Fibroblast of the aortic adventitia (primary cell): ENCODE measurements at regions not wholly inside any gene's neighbourhood (a gene's known extent, or its start where the extent isn't known, plus 50 kb on each side); places are given as distances from the start of the nearest gene placed in this dataset.
A peak's percentile ranks its signal among the peaks of the same experiment; 100 is the strongest.

Source experiments
- DNase-seq: peaks from one replicate; pipeline ENCODE4 v3.0.0-alpha.2; 2010; ENCODE audit warnings: low read depth
- H3K4me3 ChIP-seq: 2 replicates; pipeline ENCODE4 v1.5.1; 2011; ENCODE audit warnings: low read depth, mild to moderate bottlenecking, control low read depth, low read length, moderate library complexity
- TF ChIP-seq, protein P1 (sequence below): IDR thresholded peaks from 2 replicates; pipeline ENCODE4 v1.5.1; 2011; ENCODE audit warnings: mild to moderate bottlenecking, low read length, control low read depth, inconsistent platforms; ENCODE audit not compliant: insufficient read depth

DNA sequence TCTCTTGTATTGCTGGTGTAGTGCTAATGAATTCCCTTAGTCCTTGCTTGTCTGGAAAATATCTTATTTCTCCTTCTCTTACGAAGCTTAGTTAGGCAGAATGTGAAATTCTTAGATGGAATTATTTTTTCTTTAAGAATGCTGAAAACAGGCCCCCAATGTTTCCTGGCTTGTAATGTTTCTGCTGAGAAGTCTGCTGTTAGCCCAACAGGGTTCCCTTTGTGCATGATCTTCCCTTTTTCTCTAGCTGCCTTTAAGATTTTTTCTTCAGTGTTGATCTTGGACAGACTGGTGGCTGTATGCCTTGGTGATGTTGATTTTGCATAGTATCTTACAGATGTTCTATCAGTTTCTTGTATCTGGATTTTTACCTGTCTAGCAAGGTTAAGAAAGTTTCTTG lies 191.3 kb upstream of the DMRTA1 start:
- H3K4me3 ChIP-seq: no peak overlapping the region
- no peak for DNase-seq
- TF ChIP-seq, protein P1, sequence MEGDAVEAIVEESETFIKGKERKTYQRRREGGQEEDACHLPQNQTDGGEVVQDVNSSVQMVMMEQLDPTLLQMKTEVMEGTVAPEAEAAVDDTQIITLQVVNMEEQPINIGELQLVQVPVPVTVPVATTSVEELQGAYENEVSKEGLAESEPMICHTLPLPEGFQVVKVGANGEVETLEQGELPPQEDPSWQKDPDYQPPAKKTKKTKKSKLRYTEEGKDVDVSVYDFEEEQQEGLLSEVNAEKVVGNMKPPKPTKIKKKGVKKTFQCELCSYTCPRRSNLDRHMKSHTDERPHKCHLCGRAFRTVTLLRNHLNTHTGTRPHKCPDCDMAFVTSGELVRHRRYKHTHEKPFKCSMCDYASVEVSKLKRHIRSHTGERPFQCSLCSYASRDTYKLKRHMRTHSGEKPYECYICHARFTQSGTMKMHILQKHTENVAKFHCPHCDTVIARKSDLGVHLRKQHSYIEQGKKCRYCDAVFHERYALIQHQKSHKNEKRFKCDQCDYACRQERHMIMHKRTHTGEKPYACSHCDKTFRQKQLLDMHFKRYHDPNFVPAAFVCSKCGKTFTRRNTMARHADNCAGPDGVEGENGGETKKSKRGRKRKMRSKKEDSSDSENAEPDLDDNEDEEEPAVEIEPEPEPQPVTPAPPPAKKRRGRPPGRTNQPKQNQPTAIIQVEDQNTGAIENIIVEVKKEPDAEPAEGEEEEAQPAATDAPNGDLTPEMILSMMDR: no peak

GRCh38 chr9:22256381-22256780 lies 190.2 kb upstream of the DMRTA1 start:
- TF ChIP-seq, protein P1: no peak
- H3K4me3 ChIP-seq: no peak overlapping the region
- DNase-seq: no peak

GRCh38 chr9:22257026-22257816 lies 189.4 kb upstream of the DMRTA1 start:
- no peak overlapping the region for H3K4me3 ChIP-seq
- TF ChIP-seq, protein P1: no peak
- no peak for DNase-seq

GRCh38 chr9:22265038-22265437 lies 181.6 kb upstream of the DMRTA1 start:
- TF ChIP-seq, protein P1: no peak
- H3K4me3 ChIP-seq: no peak overlapping the region
- DNase-seq: no peak

GRCh38 chr9:22265534-22265933 lies 181.1 kb upstream of the DMRTA1 start:
- no peak overlapping the region for H3K4me3 ChIP-seq
- DNase-seq: no peak
- TF ChIP-seq, protein P1: no peak

DNA sequence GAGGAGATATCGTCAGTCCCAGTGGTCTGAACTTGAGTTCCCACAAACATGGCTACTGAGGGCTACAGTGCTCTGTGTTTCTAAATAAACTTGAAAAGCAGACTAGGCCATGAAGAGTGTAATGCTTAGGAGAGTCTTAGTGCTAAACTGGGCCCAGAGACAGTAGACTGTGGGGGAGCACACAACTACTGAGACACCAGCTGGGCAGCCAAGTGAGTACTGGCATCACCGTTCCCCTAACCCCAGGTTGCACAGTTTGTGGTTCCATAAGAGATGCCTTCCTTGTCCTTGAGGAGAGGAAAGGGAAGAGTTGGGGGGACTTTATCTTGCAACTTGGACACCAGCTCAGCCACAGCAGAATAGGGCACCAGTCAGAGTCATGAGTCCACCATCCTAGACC lies 172.1 kb upstream of the DMRTA1 start:
- H3K4me3 ChIP-seq: no peak overlapping the region
- TF ChIP-seq, protein P1: no peak
- DNase-seq: no peak

GRCh38 chr9:22278426-22278825 lies 168.2 kb upstream of the DMRTA1 start:
- peak; percentile 14 for DNase-seq
- no peak overlapping the region for H3K4me3 ChIP-seq
- TF ChIP-seq, protein P1: no peak
